Bronchial epithelial cell (primary cell): ENCODE measurements at regions not wholly inside any gene's neighbourhood (a gene's known extent, or its start where the extent isn't known, plus 50 kb on each side); places are given as distances from the start of the nearest gene placed in this dataset.

Experiments used
- DNase-seq: peaks from one replicate; pipeline ENCODE4 v3.0.0-alpha.2; 2010; ENCODE audit warnings: low read depth
- FAIRE-seq: peaks from 2 replicates; lab custom pipeline; 2011; peaks lifted over from hg19 to GRCh38; lab: Jason Lieb, UNC
- H3K27me3 ChIP-seq: 2 replicates; pipeline ENCODE4 v1.5.1; 2011; ENCODE audit warnings: low read length; ENCODE audit not compliant: control insufficient read depth, insufficient read depth
- H3K36me3 ChIP-seq: 2 replicates; pipeline ENCODE4 v1.5.1; 2011; ENCODE audit warnings: low read length; ENCODE audit not compliant: control insufficient read depth, insufficient read depth
- H3K4me3 ChIP-seq: 2 replicates; pipeline ENCODE4 v1.5.1; 2011; ENCODE audit warnings: mild to moderate bottlenecking, low read depth, low read length, control low read depth
- TF ChIP-seq, protein P1 (sequence below): IDR thresholded peaks from 2 replicates; pipeline ENCODE4 v1.5.1; 2011; ENCODE audit warnings: mild to moderate bottlenecking, moderate library complexity, low read length, control low read depth, inconsistent platforms; ENCODE audit not compliant: insufficient read depth, severe bottlenecking

DNA sequence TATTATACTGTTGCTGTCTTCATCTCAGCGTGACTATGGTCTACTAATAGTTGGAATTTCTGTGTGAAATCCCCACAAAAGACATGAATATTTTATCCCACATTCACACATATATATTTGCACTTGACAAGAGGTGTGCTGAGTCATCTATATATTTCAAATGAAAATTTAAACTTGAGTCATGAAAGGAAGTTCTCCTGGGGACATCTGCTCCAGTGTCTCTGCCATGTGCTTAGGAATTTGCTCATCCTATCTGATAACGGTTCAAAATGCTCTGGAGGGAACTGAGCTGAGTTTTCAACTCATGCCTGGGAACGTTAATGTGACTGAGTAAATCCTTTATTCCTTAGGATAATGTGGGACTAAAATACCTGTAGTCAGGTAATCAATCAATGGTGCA lies 326.2 kb upstream of the MEX3C start:
- Histone ChIP-seq H3K4me3 (no peak overlapping the region), H3K36me3 (no peaks in the 10 kb centered on the region), H3K27me3 (no peaks in the 10 kb centered on the region)
- TF ChIP-seq, protein P1, sequence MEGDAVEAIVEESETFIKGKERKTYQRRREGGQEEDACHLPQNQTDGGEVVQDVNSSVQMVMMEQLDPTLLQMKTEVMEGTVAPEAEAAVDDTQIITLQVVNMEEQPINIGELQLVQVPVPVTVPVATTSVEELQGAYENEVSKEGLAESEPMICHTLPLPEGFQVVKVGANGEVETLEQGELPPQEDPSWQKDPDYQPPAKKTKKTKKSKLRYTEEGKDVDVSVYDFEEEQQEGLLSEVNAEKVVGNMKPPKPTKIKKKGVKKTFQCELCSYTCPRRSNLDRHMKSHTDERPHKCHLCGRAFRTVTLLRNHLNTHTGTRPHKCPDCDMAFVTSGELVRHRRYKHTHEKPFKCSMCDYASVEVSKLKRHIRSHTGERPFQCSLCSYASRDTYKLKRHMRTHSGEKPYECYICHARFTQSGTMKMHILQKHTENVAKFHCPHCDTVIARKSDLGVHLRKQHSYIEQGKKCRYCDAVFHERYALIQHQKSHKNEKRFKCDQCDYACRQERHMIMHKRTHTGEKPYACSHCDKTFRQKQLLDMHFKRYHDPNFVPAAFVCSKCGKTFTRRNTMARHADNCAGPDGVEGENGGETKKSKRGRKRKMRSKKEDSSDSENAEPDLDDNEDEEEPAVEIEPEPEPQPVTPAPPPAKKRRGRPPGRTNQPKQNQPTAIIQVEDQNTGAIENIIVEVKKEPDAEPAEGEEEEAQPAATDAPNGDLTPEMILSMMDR = no peak
- FAIRE-seq (no peak), DNase-seq (peak; percentile 59)

DNA sequence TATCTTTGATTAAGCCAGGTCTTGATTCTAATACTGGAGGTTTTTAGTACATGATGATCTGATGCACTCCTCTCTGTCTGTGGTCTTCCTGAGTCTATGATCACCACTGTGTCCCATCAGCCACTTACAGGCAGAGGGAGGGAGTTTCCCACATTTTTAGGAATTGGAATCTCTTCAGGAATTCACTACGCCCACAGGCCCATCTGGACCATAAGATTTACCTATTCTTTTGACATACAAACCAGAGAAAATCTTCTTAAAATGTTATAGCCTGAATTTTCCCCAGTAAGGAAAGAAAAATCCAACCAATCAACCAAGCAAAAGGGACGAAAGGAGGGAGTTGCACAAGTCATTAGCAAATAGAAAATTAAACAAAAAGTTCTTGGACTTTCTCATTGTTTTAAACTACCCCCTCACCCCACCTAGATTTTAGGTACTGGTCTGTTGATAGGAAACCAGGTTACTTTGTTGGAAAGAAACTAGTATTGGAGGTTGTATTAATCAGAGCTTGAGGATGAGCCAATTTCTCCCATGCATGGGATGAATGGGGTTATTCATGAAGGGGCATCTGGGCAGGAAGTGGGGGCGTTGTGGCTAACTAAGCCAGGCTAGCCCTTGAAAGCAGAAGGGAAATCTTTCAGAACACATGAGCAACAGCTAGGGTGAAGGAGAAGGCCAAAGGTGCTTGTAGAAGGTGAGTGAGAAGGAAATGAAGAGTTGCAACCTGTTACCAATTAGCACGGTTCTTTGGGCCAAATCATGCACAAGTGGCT lies 328.2 kb upstream of the MEX3C start:
- DNase-seq = peak; percentile 40
- H3K4me3 ChIP-seq = no peak overlapping the region
- no peaks in the 10 kb centered on the region for H3K27me3 ChIP-seq
- no peaks in the 10 kb centered on the region for H3K36me3 ChIP-seq
- no peak for FAIRE-seq
- TF ChIP-seq, protein P1 = no peak

DNA sequence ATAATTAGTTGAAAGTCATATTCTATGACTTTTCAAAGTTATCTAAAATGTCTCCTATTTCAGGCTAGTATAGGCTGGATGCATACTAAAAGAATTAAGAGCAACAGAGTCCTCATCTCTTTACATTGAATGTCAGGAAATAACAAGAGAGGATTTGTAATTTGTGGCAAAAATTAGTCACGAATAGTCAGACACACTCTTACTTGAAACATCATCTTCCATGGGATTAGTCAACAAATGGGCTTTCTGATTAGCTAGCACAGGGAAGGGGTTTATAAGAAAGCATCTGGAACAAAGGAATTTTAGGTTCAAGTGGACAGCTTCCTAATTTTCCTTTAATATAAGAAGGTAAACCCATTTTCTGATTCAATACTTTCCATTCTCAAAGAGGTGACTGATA lies 330.3 kb upstream of the MEX3C start:
- Histone ChIP-seq H3K4me3 (no peak overlapping the region), H3K27me3 (no peaks in the 10 kb centered on the region), H3K36me3 (no peaks in the 10 kb centered on the region)
- TF ChIP-seq, protein P1 = no peak
- no peak for FAIRE-seq
- peak; percentile 88 for DNase-seq

DNA sequence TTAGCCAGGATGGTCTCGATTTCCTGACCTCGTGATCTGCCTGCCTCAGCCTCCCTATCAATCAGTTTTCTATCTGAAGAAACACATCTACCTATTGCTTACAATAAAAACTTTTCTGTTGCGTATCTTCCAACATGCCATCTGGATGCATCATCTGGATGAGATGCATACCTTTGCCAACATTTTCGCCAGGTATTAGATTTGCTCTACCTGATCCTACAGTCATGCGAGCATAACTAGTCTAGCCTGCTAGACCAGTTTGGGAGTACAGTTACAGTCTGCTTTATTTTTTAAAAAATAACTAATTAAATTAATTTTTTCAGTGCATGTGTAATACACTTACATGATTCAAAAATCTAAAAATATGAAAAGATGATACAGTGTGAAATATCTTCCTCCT lies 334.0 kb upstream of the MEX3C start:
- DNase-seq (peak; percentile 94), FAIRE-seq (no peak)
- TF ChIP-seq, protein P1 = no peak
- Histone ChIP-seq H3K4me3 (no peak overlapping the region), H3K36me3 (no peaks in the 10 kb centered on the region), H3K27me3 (no peaks in the 10 kb centered on the region)

DNA sequence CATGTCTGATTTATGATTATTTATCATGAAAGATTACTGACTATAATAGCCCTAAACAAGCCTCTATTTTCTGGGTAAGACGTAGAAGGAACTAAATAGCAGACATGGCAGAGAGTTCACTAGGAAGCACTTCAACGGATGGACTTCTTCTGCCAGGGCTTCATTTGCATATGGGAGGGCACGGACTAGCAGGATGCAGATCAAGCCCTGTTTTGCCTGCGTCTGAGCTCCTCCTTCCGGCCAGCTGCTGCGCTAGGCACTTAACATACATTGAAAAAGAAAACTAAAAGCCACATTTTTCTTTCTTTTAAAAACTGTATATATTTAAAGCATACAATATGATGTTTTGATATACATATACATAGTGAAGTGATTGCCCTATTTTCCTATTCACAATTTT lies 340.0 kb upstream of the MEX3C start:
- no peaks in the 10 kb centered on the region for H3K36me3 ChIP-seq
- TF ChIP-seq, protein P1 = peak; percentile 74
- DNase-seq = peak; percentile 69
- no peak overlapping the region for H3K4me3 ChIP-seq
- no peak for FAIRE-seq
- no peaks in the 10 kb centered on the region for H3K27me3 ChIP-seq

DNA sequence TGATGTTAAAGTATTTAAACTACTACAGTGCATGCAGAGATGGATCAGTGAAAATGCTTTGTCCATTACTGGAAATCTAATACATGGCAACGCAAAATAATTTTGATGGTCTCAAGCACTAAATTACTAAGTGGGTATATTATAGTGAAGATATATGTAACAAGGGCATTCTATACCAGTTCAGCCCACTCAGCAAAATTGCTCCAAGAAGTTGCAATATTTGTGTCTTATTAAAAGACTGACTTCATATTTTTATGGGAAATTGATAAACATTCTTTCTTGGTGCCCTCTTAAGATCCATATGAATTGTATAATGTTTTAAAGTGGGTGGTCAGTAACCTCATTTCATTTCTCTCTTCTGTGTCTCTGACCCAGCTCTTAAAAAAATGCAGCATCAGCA lies 343.1 kb upstream of the MEX3C start:
- no peak overlapping the region for H3K4me3 ChIP-seq
- H3K36me3 ChIP-seq = no peaks in the 10 kb centered on the region
- DNase-seq (no peak), FAIRE-seq (no peak)
- TF ChIP-seq, protein P1 = no peak
- H3K27me3 ChIP-seq = no peaks in the 10 kb centered on the region
